WTC11 (cell line): ENCODE measurements at regions not wholly inside any gene's neighbourhood (a gene's known extent, or its start where the extent isn't known, plus 50 kb on each side); places are given as distances from the start of the nearest gene placed in this dataset.

Experiments
- ATAC-seq: fragments of 200-7000 bp; cut with Tn5 transposase; 2 replicates; pipeline ENCODE4 v1.10.0; 2021; ENCODE audit warnings: mild to moderate bottlenecking, moderate library complexity
- CTCF ChIA-PET: fragments of 300-600 bp; sonication (Branson Sonifier 250); formaldehyde crosslinking; loops from one replicate; lab custom pipeline; 2021; ENCODE audit warnings: antibody characterized with exemption; lab: Charles Lee
- POLR2A ChIA-PET: fragments of 350-600 bp; sonication (Branson Sonifier 250); formaldehyde crosslinking; loops from one replicate; lab custom pipeline; 2021; ENCODE audit warnings: antibody characterized with exemption; lab: Charles Lee
- DNase-seq: peaks from one replicate; pipeline ENCODE4 v3.0.0; 2021; ENCODE audit warnings: low spot score
- H3K27ac Mint-ChIP-seq: 2 replicates; pipeline ENCODE4 v1.8.0; 2021; ENCODE audit warnings: mixed read lengths
- H3K27me3 Mint-ChIP-seq: 2 replicates; pipeline ENCODE4 v1.8.0; 2021; ENCODE audit warnings: low read depth, mild to moderate bottlenecking, moderate library complexity, mixed read lengths
- H3K36me3 Mint-ChIP-seq: 2 replicates; pipeline ENCODE4 v1.8.0; 2021; ENCODE audit warnings: mixed read lengths
- H3K4me1 Mint-ChIP-seq: 2 replicates; pipeline ENCODE4 v1.8.0; 2022; ENCODE audit warnings: mixed read lengths
- H3K4me3 Mint-ChIP-seq: 2 replicates; pipeline ENCODE4 v1.8.0; 2021; ENCODE audit warnings: mild to moderate bottlenecking, moderate library complexity, mixed read lengths
- H3K9me3 Mint-ChIP-seq: 2 replicates; pipeline ENCODE4 v1.8.0; 2021; ENCODE audit warnings: mixed read lengths
- ATF1 ChIP-seq: sonication (generic); formaldehyde crosslinking; IDR thresholded peaks from 2 replicates; pipeline ENCODE4 v1.8.1; 2023; ENCODE audit warnings: mild to moderate bottlenecking, moderate library complexity, missing genetic modification reagents
- GRHL2 ChIP-seq: fragments of 250-450 bp; sonication (Bioruptor Pico); IDR thresholded peaks from 2 replicates; pipeline ENCODE4 v1.8.0; 2022; ENCODE audit warnings: mild to moderate bottlenecking, moderate library complexity; ENCODE audit not compliant: insufficient replicate concordance, severe bottlenecking
- HMGA2 ChIP-seq: fragments of 250-450 bp; sonication (Bioruptor Pico); IDR thresholded peaks from 2 replicates; pipeline ENCODE4 v1.4.0; 2021; ENCODE audit warnings: mild to moderate bottlenecking, moderate library complexity
- MYBL2 ChIP-seq: sonication (generic); formaldehyde crosslinking; IDR thresholded peaks from 2 replicates; pipeline ENCODE4 v1.8.1; 2023; ENCODE audit warnings: mild to moderate bottlenecking, moderate library complexity, missing genetic modification reagents
- NR1H2 ChIP-seq: sonication (generic); formaldehyde crosslinking; IDR thresholded peaks from 2 replicates; pipeline ENCODE4 v1.9.0; 2021; ENCODE audit warnings: mild to moderate bottlenecking, moderate library complexity, missing genetic modification reagents
- OVOL2 ChIP-seq: fragments of 250-450 bp; sonication (Bioruptor Pico); IDR thresholded peaks from 2 replicates; pipeline ENCODE4 v1.9.0; 2021; ENCODE audit warnings: mild to moderate bottlenecking, borderline replicate concordance
- PRRX2 ChIP-seq: fragments of 250-450 bp; sonication (Bioruptor Pico); IDR thresholded peaks from 2 replicates; pipeline ENCODE4 v1.8.0; 2021; ENCODE audit warnings: mild to moderate bottlenecking
- SMAD4 ChIP-seq: sonication (generic); formaldehyde crosslinking; IDR thresholded peaks from 2 replicates; pipeline ENCODE4 v1.8.0; 2022; ENCODE audit warnings: mild to moderate bottlenecking, missing genetic modification reagents
- SP1 ChIP-seq: sonication (generic); formaldehyde crosslinking; conservative IDR thresholded peaks from 2 replicates; pipeline ENCODE4 v1.8.1; 2022; ENCODE audit warnings: missing genetic modification reagents
- ZNF138 ChIP-seq: sonication (generic); formaldehyde crosslinking; conservative IDR thresholded peaks from 2 replicates; pipeline ENCODE4 v1.8.1; 2022; ENCODE audit warnings: mild to moderate bottlenecking, moderate library complexity, missing genetic modification reagents
- ZNF396 ChIP-seq: fragments of 250-450 bp; sonication (Bioruptor Pico); IDR thresholded peaks from 2 replicates; pipeline ENCODE4 v1.8.0; 2021; ENCODE audit warnings: mild to moderate bottlenecking, moderate library complexity, borderline replicate concordance
- ZNF416 ChIP-seq: fragments of 250-450 bp; sonication (Bioruptor Pico); IDR thresholded peaks from 2 replicates; pipeline ENCODE4 v1.9.0; 2021; ENCODE audit warnings: mild to moderate bottlenecking, inconsistent platforms
- TF ChIP-seq, protein P1 (sequence below): sonication (generic); formaldehyde crosslinking; IDR thresholded peaks from 2 replicates; pipeline ENCODE4 v1.8.1; 2023; ENCODE audit warnings: mild to moderate bottlenecking, missing genetic modification reagents, moderate library complexity
- TF ChIP-seq, protein P2 (sequence below): sonication (generic); formaldehyde crosslinking; IDR thresholded peaks from 2 replicates; pipeline ENCODE4 v1.8.1; 2023; ENCODE audit warnings: mild to moderate bottlenecking, missing genetic modification reagents
- TF ChIP-seq, protein P3 (sequence below): fragments of 250-450 bp; sonication (Bioruptor Pico); IDR thresholded peaks from 2 replicates; pipeline ENCODE4 v1.9.0; 2021; ENCODE audit warnings: moderate library complexity, mild to moderate bottlenecking, inconsistent platforms, borderline replicate concordance
- TF ChIP-seq, protein P4 (sequence below): sonication (generic); formaldehyde crosslinking; IDR thresholded peaks from 2 replicates; pipeline ENCODE4 v1.8.1; 2023; ENCODE audit warnings: mild to moderate bottlenecking, missing genetic modification reagents
- TF ChIP-seq, protein P5 (sequence below): sonication (generic); formaldehyde crosslinking; conservative IDR thresholded peaks from 2 replicates; pipeline ENCODE4 v1.8.1; 2022; ENCODE audit warnings: mild to moderate bottlenecking, missing genetic modification reagents
- TF ChIP-seq, protein P6 (sequence below): sonication (generic); formaldehyde crosslinking; IDR thresholded peaks from 2 replicates; pipeline ENCODE4 v1.8.1; 2022; ENCODE audit warnings: mild to moderate bottlenecking, moderate library complexity, missing genetic modification reagents
- TF ChIP-seq, protein P7 (sequence below): sonication (generic); formaldehyde crosslinking; IDR thresholded peaks from 2 replicates; pipeline ENCODE4 v1.8.1; 2023; ENCODE audit warnings: mild to moderate bottlenecking, missing genetic modification reagents, borderline replicate concordance

DNA sequence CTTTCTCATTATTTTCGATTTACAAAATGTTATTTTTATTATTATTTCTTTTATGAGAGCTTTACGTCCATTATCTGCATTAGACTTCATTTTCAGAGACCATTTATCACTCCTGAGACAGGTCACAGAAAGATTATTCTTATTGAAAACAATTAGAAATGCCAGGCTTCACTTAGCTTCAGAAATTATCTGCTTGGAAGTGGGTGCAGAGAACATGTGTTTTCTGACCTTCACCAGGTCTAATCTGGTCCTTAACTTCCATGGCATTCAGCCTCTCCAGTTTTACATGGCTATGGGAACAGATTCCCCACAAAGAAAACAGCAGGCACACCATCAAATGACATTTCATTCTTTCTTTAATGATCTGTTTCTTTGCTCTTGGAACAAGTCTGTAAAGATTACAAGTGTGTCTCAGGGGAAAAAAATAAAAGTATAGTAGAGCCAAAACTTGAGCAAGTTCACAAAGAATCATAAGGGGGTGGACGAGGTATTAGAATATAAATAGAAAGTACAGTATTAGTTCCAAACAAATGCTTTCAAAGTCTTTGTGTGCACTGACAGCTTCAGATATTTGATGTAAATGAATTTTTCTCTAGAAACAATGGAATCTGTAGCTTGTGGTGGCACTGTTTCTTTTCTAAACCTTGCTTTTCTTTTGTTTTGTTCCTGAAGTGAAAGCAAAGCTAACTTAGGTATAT is 294.2 kb upstream of the MEIS2 start (continued):
- TF ChIP-seq, protein P1, sequence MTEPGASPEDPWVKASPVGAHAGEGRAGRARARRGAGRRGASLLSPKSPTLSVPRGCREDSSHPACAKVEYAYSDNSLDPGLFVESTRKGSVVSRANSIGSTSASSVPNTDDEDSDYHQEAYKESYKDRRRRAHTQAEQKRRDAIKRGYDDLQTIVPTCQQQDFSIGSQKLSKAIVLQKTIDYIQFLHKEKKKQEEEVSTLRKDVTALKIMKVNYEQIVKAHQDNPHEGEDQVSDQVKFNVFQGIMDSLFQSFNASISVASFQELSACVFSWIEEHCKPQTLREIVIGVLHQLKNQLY: no peak
- TF ChIP-seq OVOL2: no peak
- no peak for TF ChIP-seq ZNF396 (CRISPR knock-in tag)
- TF ChIP-seq, protein P2, sequence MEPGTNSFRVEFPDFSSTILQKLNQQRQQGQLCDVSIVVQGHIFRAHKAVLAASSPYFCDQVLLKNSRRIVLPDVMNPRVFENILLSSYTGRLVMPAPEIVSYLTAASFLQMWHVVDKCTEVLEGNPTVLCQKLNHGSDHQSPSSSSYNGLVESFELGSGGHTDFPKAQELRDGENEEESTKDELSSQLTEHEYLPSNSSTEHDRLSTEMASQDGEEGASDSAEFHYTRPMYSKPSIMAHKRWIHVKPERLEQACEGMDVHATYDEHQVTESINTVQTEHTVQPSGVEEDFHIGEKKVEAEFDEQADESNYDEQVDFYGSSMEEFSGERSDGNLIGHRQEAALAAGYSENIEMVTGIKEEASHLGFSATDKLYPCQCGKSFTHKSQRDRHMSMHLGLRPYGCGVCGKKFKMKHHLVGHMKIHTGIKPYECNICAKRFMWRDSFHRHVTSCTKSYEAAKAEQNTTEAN (CRISPR knock-in tag): no peak
- TF ChIP-seq SMAD4: no peak
- TF ChIP-seq PRRX2 (CRISPR knock-in tag): no peak
- TF ChIP-seq, protein P3, sequence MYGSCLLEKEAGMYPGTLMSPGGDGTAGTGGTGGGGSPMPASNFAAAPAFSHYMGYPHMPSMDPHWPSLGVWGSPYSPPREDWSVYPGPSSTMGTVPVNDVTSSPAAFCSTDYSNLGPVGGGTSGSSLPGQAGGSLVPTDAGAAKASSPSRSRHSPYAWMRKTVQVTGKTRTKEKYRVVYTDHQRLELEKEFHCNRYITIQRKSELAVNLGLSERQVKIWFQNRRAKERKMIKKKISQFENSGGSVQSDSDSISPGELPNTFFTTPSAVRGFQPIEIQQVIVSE (CRISPR knock-in tag): no peak
- TF ChIP-seq, protein P4, sequence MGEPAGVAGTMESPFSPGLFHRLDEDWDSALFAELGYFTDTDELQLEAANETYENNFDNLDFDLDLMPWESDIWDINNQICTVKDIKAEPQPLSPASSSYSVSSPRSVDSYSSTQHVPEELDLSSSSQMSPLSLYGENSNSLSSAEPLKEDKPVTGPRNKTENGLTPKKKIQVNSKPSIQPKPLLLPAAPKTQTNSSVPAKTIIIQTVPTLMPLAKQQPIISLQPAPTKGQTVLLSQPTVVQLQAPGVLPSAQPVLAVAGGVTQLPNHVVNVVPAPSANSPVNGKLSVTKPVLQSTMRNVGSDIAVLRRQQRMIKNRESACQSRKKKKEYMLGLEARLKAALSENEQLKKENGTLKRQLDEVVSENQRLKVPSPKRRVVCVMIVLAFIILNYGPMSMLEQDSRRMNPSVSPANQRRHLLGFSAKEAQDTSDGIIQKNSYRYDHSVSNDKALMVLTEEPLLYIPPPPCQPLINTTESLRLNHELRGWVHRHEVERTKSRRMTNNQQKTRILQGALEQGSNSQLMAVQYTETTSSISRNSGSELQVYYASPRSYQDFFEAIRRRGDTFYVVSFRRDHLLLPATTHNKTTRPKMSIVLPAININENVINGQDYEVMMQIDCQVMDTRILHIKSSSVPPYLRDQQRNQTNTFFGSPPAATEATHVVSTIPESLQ (CRISPR knock-in tag): no peak
- no peak for TF ChIP-seq MYBL2 (CRISPR knock-in tag)
- TF ChIP-seq GRHL2 (CRISPR knock-in tag): no peak
- TF ChIP-seq SP1 (CRISPR knock-in tag): no peak
- TF ChIP-seq, protein P5, sequence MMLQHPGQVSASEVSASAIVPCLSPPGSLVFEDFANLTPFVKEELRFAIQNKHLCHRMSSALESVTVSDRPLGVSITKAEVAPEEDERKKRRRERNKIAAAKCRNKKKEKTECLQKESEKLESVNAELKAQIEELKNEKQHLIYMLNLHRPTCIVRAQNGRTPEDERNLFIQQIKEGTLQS (CRISPR knock-in tag): no peak

DNA sequence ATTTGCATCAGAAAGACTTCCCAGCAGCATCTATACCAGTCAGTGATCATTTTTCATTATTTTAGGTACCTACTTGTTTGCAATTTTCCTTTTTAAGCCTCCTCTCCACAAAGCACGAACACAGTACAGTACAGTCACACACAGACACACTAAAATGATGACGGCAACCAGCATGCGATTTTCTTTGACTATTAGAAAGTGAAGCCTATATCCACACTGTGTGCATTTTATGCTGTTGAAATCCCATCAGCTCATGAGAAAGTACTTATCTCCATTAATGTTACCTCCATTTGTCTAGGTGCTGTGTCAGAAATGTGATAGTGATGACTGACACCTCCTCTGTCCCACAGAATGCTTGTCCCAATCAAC is 294.7 kb upstream of the MEIS2 start:
- H3K4me3 Mint-ChIP-seq: no peak overlapping the region
- ChIA-PET CTCF (no interaction called here), POLR2A (no interaction called here)
- H3K36me3 Mint-ChIP-seq: peaks cover 6% of the 10 kb centered on the region
- TF ChIP-seq NR1H2 (CRISPR knock-in tag) (no peak), ZNF416 (CRISPR knock-in tag) (no peak), MYBL2 (CRISPR knock-in tag) (no peak), ZNF138 (CRISPR knock-in tag) (no peak), HMGA2 (CRISPR knock-in tag) (no peak), ATF1 (CRISPR knock-in tag) (no peak)
- TF ChIP-seq, protein P6, sequence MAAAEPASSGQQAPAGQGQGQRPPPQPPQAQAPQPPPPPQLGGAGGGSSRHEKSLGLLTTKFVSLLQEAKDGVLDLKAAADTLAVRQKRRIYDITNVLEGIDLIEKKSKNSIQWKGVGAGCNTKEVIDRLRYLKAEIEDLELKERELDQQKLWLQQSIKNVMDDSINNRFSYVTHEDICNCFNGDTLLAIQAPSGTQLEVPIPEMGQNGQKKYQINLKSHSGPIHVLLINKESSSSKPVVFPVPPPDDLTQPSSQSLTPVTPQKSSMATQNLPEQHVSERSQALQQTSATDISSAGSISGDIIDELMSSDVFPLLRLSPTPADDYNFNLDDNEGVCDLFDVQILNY (CRISPR knock-in tag): no peak
- TF ChIP-seq, protein P7, sequence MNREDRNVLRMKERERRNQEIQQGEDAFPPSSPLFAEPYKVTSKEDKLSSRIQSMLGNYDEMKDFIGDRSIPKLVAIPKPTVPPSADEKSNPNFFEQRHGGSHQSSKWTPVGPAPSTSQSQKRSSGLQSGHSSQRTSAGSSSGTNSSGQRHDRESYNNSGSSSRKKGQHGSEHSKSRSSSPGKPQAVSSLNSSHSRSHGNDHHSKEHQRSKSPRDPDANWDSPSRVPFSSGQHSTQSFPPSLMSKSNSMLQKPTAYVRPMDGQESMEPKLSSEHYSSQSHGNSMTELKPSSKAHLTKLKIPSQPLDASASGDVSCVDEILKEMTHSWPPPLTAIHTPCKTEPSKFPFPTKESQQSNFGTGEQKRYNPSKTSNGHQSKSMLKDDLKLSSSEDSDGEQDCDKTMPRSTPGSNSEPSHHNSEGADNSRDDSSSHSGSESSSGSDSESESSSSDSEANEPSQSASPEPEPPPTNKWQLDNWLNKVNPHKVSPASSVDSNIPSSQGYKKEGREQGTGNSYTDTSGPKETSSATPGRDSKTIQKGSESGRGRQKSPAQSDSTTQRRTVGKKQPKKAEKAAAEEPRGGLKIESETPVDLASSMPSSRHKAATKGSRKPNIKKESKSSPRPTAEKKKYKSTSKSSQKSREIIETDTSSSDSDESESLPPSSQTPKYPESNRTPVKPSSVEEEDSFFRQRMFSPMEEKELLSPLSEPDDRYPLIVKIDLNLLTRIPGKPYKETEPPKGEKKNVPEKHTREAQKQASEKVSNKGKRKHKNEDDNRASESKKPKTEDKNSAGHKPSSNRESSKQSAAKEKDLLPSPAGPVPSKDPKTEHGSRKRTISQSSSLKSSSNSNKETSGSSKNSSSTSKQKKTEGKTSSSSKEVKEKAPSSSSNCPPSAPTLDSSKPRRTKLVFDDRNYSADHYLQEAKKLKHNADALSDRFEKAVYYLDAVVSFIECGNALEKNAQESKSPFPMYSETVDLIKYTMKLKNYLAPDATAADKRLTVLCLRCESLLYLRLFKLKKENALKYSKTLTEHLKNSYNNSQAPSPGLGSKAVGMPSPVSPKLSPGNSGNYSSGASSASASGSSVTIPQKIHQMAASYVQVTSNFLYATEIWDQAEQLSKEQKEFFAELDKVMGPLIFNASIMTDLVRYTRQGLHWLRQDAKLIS (CRISPR knock-in tag): no peak
- TF ChIP-seq, protein P3 (CRISPR knock-in tag): no peak
- no peaks in the 10 kb centered on the region for H3K27me3 Mint-ChIP-seq
- H3K27ac Mint-ChIP-seq: no peak overlapping the region
- H3K4me1 Mint-ChIP-seq: peaks cover 12% of the 10 kb centered on the region
- no peak for DNase-seq
- ATAC-seq: no peak
- H3K9me3 Mint-ChIP-seq: peaks cover 12% of the 10 kb centered on the region
